ENCODE measurements at regions not wholly inside any gene's neighbourhood (a gene's known extent, or its start where the extent isn't known, plus 50 kb on each side); places are given as distances from the start of the nearest gene placed in this dataset.

DNA sequence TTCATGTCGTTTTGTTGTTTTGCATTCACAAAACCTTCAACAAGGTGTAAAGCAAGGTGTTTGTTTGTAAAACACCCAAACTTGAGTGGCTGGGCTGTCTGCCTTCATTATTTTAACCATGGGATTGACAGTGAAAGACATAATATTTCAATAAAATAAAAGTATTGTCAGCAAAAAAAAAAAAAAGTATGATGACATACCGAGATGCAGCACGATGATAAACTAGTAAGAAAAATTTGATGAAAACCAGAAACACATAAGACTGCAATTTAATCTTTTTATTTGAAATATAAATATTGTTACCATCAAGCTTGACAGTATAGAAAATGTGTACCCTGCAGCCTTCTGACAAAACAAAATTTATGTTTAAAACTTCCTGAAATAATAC is 419.3 kb upstream of the DYNLRB2 start:
- H3K9me2 ChIP-seq (replicated peaks; ENCODE audit: low read depth, low read length) = no peaks in the 10 kb centered on the region
- no peaks in the 10 kb centered on the region for H3K79me2 ChIP-seq (ENCODE audit: insufficient read depth, low read length)
- TF ChIP-seq, protein P1, sequence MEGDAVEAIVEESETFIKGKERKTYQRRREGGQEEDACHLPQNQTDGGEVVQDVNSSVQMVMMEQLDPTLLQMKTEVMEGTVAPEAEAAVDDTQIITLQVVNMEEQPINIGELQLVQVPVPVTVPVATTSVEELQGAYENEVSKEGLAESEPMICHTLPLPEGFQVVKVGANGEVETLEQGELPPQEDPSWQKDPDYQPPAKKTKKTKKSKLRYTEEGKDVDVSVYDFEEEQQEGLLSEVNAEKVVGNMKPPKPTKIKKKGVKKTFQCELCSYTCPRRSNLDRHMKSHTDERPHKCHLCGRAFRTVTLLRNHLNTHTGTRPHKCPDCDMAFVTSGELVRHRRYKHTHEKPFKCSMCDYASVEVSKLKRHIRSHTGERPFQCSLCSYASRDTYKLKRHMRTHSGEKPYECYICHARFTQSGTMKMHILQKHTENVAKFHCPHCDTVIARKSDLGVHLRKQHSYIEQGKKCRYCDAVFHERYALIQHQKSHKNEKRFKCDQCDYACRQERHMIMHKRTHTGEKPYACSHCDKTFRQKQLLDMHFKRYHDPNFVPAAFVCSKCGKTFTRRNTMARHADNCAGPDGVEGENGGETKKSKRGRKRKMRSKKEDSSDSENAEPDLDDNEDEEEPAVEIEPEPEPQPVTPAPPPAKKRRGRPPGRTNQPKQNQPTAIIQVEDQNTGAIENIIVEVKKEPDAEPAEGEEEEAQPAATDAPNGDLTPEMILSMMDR (conservative IDR thresholded peaks at IDR 0.05; ENCODE audit: low read length) = no peak
- TF ChIP-seq EZH2phosphoT487 (IDR thresholded peaks at IDR 0.05; ENCODE audit: borderline replicate concordance) = no peak
- no peaks in the 10 kb centered on the region for H3K4me1 ChIP-seq (ENCODE audit: insufficient read depth, low read length, poor library complexity, severe bottlenecking)
- no peak overlapping the region for H3K9ac ChIP-seq (ENCODE audit: low read depth, low read length, poor library complexity, severe bottlenecking)
- H4K20me1 ChIP-seq (ENCODE audit: insufficient read depth, low read length, poor library complexity, severe bottlenecking) = no peaks in the 10 kb centered on the region
- no peaks in the 10 kb centered on the region for H3F3A ChIP-seq (ENCODE audit: low read depth)
- no peaks in the 10 kb centered on the region for H3K27me3 ChIP-seq (ENCODE audit: insufficient read depth, low read length, poor library complexity, severe bottlenecking)
- no peaks in the 10 kb centered on the region for H3K9me3 ChIP-seq (ENCODE audit: insufficient read depth, low read depth, low read length)
- H3K4me2 ChIP-seq (ENCODE audit: low read depth, low read length, poor library complexity, severe bottlenecking) = no peak overlapping the region
- no peak overlapping the region for H2AFZ ChIP-seq (ENCODE audit: low read length)
- no peak overlapping the region for H3K4me3 ChIP-seq (ENCODE audit: low read length, poor library complexity, severe bottlenecking)
- no peaks in the 10 kb centered on the region for H3K36me3 ChIP-seq (ENCODE audit: insufficient read depth, low read length)

DNA sequence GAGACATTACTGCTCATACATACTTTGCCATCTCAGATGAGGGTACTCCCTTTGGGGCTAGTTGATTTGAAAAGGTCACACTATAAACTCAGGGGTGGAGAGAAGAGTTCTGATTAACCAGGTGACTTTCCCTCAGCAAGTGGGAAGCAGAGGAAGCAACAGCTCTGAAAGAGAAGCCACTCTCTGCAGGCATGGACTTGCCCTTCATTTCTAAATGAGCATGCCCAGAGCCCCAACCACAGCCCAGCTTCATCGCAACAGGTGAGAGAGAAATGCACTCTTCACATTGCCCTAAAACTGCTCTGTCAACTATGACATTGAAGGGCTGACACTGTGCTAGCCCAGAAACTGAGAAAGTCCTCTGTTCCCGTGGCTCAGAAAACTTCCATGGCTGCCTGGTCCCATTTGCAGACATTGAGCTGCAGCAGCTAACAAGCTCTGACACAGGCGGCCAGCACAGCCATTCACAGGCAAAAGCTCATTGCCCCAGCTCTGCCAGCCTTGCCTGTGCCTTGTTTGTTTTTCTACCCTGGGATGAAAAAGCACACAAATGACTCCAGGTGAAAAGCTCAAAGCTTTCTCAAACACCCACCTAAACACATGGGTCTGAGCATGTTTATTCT is 419.8 kb upstream of the DYNLRB2 start:
- H2AFZ ChIP-seq (ENCODE audit: low read length) = no peak overlapping the region
- H3K27me3 ChIP-seq (ENCODE audit: insufficient read depth, low read length, poor library complexity, severe bottlenecking) = no peaks in the 10 kb centered on the region
- H3K9ac ChIP-seq (ENCODE audit: low read depth, low read length, poor library complexity, severe bottlenecking) = no peak overlapping the region
- no peaks in the 10 kb centered on the region for H3K9me2 ChIP-seq (replicated peaks; ENCODE audit: low read depth, low read length)
- H3K4me2 ChIP-seq (ENCODE audit: low read depth, low read length, poor library complexity, severe bottlenecking) = no peak overlapping the region
- H3K79me2 ChIP-seq (ENCODE audit: insufficient read depth, low read length) = no peaks in the 10 kb centered on the region
- H3K9me3 ChIP-seq (ENCODE audit: insufficient read depth, low read depth, low read length) = no peaks in the 10 kb centered on the region
- H3F3A ChIP-seq (ENCODE audit: low read depth) = no peaks in the 10 kb centered on the region
- no peak overlapping the region for H3K4me3 ChIP-seq (ENCODE audit: low read length, poor library complexity, severe bottlenecking)
- H3K4me1 ChIP-seq (ENCODE audit: insufficient read depth, low read length, poor library complexity, severe bottlenecking) = no peaks in the 10 kb centered on the region
- H3K36me3 ChIP-seq (ENCODE audit: insufficient read depth, low read length) = no peaks in the 10 kb centered on the region
- TF ChIP-seq EZH2phosphoT487 (IDR thresholded peaks at IDR 0.05; ENCODE audit: borderline replicate concordance) = no peak
- TF ChIP-seq, protein P1 (conservative IDR thresholded peaks at IDR 0.05; ENCODE audit: low read length) = no peak
- no peaks in the 10 kb centered on the region for H4K20me1 ChIP-seq (ENCODE audit: insufficient read depth, low read length, poor library complexity, severe bottlenecking)

DNA sequence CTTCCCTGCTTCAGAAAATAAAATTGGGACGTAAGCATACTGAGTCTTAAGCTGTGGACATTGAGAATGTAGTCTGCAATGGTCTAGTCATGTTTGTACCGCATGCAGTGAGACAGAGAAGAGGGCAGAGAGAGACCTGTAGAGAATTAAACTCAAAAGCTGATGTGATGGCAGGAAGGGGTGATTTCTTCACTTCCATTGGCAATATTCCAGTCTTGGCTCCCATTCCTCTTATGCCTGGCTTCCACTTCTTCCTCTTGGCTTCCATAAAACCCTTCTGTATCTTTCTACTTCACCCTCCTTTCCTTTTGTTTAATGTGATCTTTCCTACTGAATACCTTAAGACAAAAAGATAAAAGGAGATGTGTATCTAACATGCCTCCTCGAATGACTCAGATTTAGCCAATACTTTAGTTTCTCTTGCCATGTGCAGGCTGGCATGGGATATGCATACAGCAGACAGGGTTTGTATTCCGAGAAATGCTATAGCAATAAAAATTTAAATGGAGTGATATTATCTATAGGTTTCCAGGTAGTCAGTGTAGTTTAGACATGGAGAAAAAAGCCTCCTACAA is 423.1 kb upstream of the DYNLRB2 start:
- no peaks in the 10 kb centered on the region for H4K20me1 ChIP-seq (ENCODE audit: insufficient read depth, low read length, poor library complexity, severe bottlenecking)
- no peak overlapping the region for H3K9ac ChIP-seq (ENCODE audit: low read depth, low read length, poor library complexity, severe bottlenecking)
- TF ChIP-seq, protein P1 (conservative IDR thresholded peaks at IDR 0.05; ENCODE audit: low read length) = no peak
- no peak for TF ChIP-seq EZH2phosphoT487 (IDR thresholded peaks at IDR 0.05; ENCODE audit: borderline replicate concordance)
- no peaks in the 10 kb centered on the region for H3K79me2 ChIP-seq (ENCODE audit: insufficient read depth, low read length)
- no peak overlapping the region for H3K4me2 ChIP-seq (ENCODE audit: low read depth, low read length, poor library complexity, severe bottlenecking)
- H3K9me2 ChIP-seq (replicated peaks; ENCODE audit: low read depth, low read length) = no peaks in the 10 kb centered on the region
- H3K4me3 ChIP-seq (ENCODE audit: low read length, poor library complexity, severe bottlenecking) = no peak overlapping the region
- no peaks in the 10 kb centered on the region for H3F3A ChIP-seq (ENCODE audit: low read depth)
- H3K36me3 ChIP-seq (ENCODE audit: insufficient read depth, low read length) = no peaks in the 10 kb centered on the region
- H2AFZ ChIP-seq (ENCODE audit: low read length) = no peak overlapping the region
- no peaks in the 10 kb centered on the region for H3K4me1 ChIP-seq (ENCODE audit: insufficient read depth, low read length, poor library complexity, severe bottlenecking)
- no peaks in the 10 kb centered on the region for H3K27me3 ChIP-seq (ENCODE audit: insufficient read depth, low read length, poor library complexity, severe bottlenecking)
- H3K9me3 ChIP-seq (ENCODE audit: insufficient read depth, low read depth, low read length) = no peaks in the 10 kb centered on the region
